ENCODE measurements at regions not wholly inside any gene's neighbourhood (a gene's known extent, or its start where the extent isn't known, plus 50 kb on each side); places are given as distances from the start of the nearest gene placed in this dataset.

DNA sequence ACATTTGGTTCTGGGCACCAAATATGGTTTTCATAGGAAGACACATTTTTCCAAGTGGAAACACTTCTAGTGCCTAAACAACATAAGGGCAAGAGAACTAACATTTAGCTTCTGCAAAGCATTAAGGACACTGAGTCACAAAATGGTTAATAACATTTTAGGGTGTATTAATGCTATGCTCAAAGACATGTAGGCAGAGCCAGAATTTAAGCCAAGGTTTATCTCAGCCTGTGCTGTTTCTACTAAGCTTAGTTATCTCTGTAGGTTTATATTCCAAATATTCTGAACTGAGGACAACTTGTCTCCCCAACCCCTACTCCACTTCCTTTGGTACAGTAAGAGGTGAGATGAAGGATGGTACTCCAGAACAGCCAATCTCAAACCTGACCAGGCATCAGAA is 54.1 kb upstream of the AKAP13 start:
- DNase-seq (ENCODE audit: low read depth), result no peak
- TF ChIP-seq, protein P1, sequence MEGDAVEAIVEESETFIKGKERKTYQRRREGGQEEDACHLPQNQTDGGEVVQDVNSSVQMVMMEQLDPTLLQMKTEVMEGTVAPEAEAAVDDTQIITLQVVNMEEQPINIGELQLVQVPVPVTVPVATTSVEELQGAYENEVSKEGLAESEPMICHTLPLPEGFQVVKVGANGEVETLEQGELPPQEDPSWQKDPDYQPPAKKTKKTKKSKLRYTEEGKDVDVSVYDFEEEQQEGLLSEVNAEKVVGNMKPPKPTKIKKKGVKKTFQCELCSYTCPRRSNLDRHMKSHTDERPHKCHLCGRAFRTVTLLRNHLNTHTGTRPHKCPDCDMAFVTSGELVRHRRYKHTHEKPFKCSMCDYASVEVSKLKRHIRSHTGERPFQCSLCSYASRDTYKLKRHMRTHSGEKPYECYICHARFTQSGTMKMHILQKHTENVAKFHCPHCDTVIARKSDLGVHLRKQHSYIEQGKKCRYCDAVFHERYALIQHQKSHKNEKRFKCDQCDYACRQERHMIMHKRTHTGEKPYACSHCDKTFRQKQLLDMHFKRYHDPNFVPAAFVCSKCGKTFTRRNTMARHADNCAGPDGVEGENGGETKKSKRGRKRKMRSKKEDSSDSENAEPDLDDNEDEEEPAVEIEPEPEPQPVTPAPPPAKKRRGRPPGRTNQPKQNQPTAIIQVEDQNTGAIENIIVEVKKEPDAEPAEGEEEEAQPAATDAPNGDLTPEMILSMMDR (IDR thresholded peaks at IDR 0.05; ENCODE audit: insufficient read depth, low read depth, low read length, missing control alignments), result no peak
- H3K4me3 ChIP-seq (ENCODE audit: low read depth, low read length), result no peak overlapping the region

- DNase-seq (ENCODE audit: low read depth), result no peak
- no peak overlapping the region for H3K4me3 ChIP-seq (ENCODE audit: low read depth, low read length)
- TF ChIP-seq, protein P1 (IDR thresholded peaks at IDR 0.05; ENCODE audit: insufficient read depth, low read depth, low read length, missing control alignments), result no peak
Measured at GRCh38 chr15:85327820-85328219, 52.6 kb upstream of the AKAP13 start.

- peak overlapping the region; percentile 53 for H3K4me3 ChIP-seq (ENCODE audit: low read depth, low read length)
- TF ChIP-seq, protein P1 (IDR thresholded peaks at IDR 0.05; ENCODE audit: insufficient read depth, low read depth, low read length, missing control alignments), result no peak
- DNase-seq (ENCODE audit: low read depth), result peak; percentile 95
Measured at GRCh38 chr15:85329561-85330422, 50.6 kb upstream of the AKAP13 start.

All from GM12865 (cell line).